SK-N-MC (cell line): ENCODE measurements at regions not wholly inside any gene's neighbourhood (a gene's known extent, or its start where the extent isn't known, plus 50 kb on each side); places are given as distances from the start of the nearest gene placed in this dataset.

Source experiments
- EZH2 ChIP-seq: fragments of 200-600 bp; sonication (generic); IDR thresholded peaks from one replicate; pipeline ENCODE4 v1.6.1; 2017; ENCODE audit warnings: antibody characterized with exemption
- FOXP2 ChIP-seq: optimal IDR thresholded peaks from 2 replicates; pipeline ENCODE3; 2011; ENCODE audit warnings: mild to moderate bottlenecking, moderate library complexity; ENCODE audit not compliant: insufficient read depth; ENCODE audit errors: extremely low read length, control extremely low read depth
- POLR2AphosphoS5 ChIP-seq: IDR thresholded peaks from 2 replicates; pipeline ENCODE4 v1.6.1; 2012; ENCODE audit warnings: mild to moderate bottlenecking, low read depth, low read length, borderline replicate concordance

DNA sequence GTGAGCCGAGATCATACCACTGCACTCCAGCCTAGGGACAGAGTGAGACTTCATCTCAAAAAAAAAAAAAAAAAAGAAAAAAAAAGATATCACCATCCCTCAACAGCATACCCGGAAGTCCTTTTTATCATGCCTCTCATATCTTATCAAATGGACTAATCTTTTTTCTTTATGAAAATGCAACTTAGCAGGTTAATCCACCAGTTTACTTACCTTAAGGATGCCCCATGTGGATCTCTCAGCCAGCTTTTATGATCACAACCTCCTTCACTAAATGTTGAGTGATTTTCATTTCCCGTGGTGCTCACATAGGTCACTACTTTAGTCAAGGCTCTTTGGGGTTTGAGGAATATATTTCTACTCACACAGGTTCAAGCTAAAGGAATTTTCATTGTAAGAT lies 248.8 kb upstream of the TBX3 start:
- TF ChIP-seq POLR2AphosphoS5 (no peak), EZH2 (no peak), FOXP2 (no peak)
